IMR-90 (cell line): ENCODE measurements at regions not wholly inside any gene's neighbourhood (a gene's known extent, or its start where the extent isn't known, plus 50 kb on each side); places are given as distances from the start of the nearest gene placed in this dataset.

Experiments used
- ATAC-seq: fragments of 200-7000 bp; cut with Tn5 transposase; 2 replicates; pipeline ENCODE4 v1.9.1; 2020; ENCODE audit warnings: low read depth, mild to moderate bottlenecking, moderate library complexity
- BruUV-seq: library from RNA; stranded (reverse); fragments of 400-500 nt; replicated peaks from 2 replicates; lab custom pipeline; 2021; lab: Mats Ljungman, UMichigan
- CTCF ChIA-PET: fragments of 300-600 bp; formaldehyde crosslinking; extraction: SDS; loops from one replicate; lab custom pipeline; 2021; ENCODE audit warnings: antibody characterized with exemption; lab: Yijun Ruan, JAX
- POLR2A ChIA-PET: fragments of 300-600 bp; sonication (Branson Sonifier 250); formaldehyde crosslinking; loops from one replicate; lab custom pipeline; 2022; ENCODE audit warnings: antibody characterized with exemption; ENCODE audit not compliant: unreplicated experiment; lab: Charles Lee
- DNase-seq: peaks from one replicate; pipeline ENCODE4 v3.0.0; 2013
- H2AFZ ChIP-seq: replicated peaks from 2 replicates; pipeline ENCODE3; 2013; ENCODE audit warnings: low read length, mild to moderate bottlenecking; ENCODE audit not compliant: poor library complexity
- H2AK5ac ChIP-seq: 2 replicates; pipeline ENCODE4 v1.6.1; 2013; ENCODE audit warnings: low read depth, low read length, inconsistent platforms
- H2AK9ac ChIP-seq: replicated peaks from 2 replicates; pipeline ENCODE3; 2013; ENCODE audit warnings: mild to moderate bottlenecking, low read depth, low read length, moderate library complexity; ENCODE audit not compliant: poor library complexity
- H2BK120ac ChIP-seq: 2 replicates; pipeline ENCODE4 v1.6.1; 2013; ENCODE audit warnings: low read depth, low read length, inconsistent platforms
- H2BK15ac ChIP-seq: 3 replicates; pipeline ENCODE4 v1.6.1; 2013; ENCODE audit warnings: low read depth, low read length, inconsistent platforms
- H2BK20ac ChIP-seq: 2 replicates; pipeline ENCODE4 v1.6.1; 2013; ENCODE audit warnings: low read depth, mild to moderate bottlenecking, inconsistent platforms, low read length, moderate library complexity
- H2BK5ac ChIP-seq: 2 replicates; pipeline ENCODE4 v1.6.1; 2013; ENCODE audit warnings: mild to moderate bottlenecking, low read depth, low read length, inconsistent platforms; ENCODE audit not compliant: poor library complexity, severe bottlenecking
- H3K14ac ChIP-seq: replicated peaks from 2 replicates; pipeline ENCODE4 v1.6.1; 2013; ENCODE audit warnings: low read depth, low read length, inconsistent platforms
- H3K18ac ChIP-seq: 2 replicates; pipeline ENCODE4 v1.6.1; 2013; ENCODE audit warnings: low read depth, low read length, control low read depth
- H3K23ac ChIP-seq: 2 replicates; pipeline ENCODE4 v1.6.1; 2013; ENCODE audit warnings: low read depth, low read length, inconsistent platforms
- H3K27ac ChIP-seq: 2 replicates; pipeline ENCODE4 v1.5.1; 2013; ENCODE audit warnings: mild to moderate bottlenecking, control low read depth, low read length; ENCODE audit not compliant: insufficient read depth
- H3K27me3 ChIP-seq: 2 replicates; pipeline ENCODE4 v1.6.1; 2013; ENCODE audit warnings: low read length; ENCODE audit not compliant: control insufficient read depth, insufficient read depth
- H3K36me3 ChIP-seq: 2 replicates; pipeline ENCODE4 v1.6.1; 2013; ENCODE audit warnings: low read length, mixed read lengths; ENCODE audit not compliant: control insufficient read depth, insufficient read depth
- H3K4ac ChIP-seq: 2 replicates; pipeline ENCODE4 v1.6.1; 2013; ENCODE audit warnings: low read depth, low read length, inconsistent platforms
- H3K4me1 ChIP-seq: 2 replicates; pipeline ENCODE4 v1.6.1; 2013; ENCODE audit warnings: low read length, mixed read lengths; ENCODE audit not compliant: control insufficient read depth, insufficient read depth
- H3K4me2 ChIP-seq: 2 replicates; pipeline ENCODE4 v1.6.1; 2013; ENCODE audit warnings: low read depth, mild to moderate bottlenecking, control low read depth, low read length, moderate library complexity
- H3K4me3 ChIP-seq: 2 replicates; pipeline ENCODE4 v1.5.1; 2013; ENCODE audit warnings: low read depth, mild to moderate bottlenecking, control low read depth, low read length, moderate library complexity; ENCODE audit not compliant: insufficient read depth
- H3K56ac ChIP-seq: 2 replicates; pipeline ENCODE4 v1.6.1; 2013; ENCODE audit warnings: low read length, inconsistent platforms; ENCODE audit not compliant: insufficient read depth; ENCODE audit errors: extremely low read depth
- H3K79me1 ChIP-seq, 2 experiments: 2 replicates each; pipeline ENCODE4 v1.6.1; 2013; ENCODE audit warnings: low read length in 2 of 2, inconsistent platforms in 1 of 2, low read depth in 1 of 2
- H3K9ac ChIP-seq: 2 replicates; pipeline ENCODE4 v1.6.1; 2013; ENCODE audit warnings: low read depth, low read length, control low read depth
- H3K9me1 ChIP-seq: 2 replicates; pipeline ENCODE4 v1.6.1; 2013; ENCODE audit warnings: low read length, inconsistent platforms; ENCODE audit not compliant: insufficient read depth
- H3K9me3 ChIP-seq: 2 replicates; pipeline ENCODE4 v1.6.1; 2013; ENCODE audit warnings: low read length; ENCODE audit not compliant: control insufficient read depth, insufficient read depth
- H4K20me1 ChIP-seq: 2 replicates; pipeline ENCODE4 v1.6.1; 2013; ENCODE audit warnings: low read length, inconsistent platforms; ENCODE audit not compliant: insufficient read depth
- H4K5ac ChIP-seq: 2 replicates; pipeline ENCODE4 v1.6.1; 2013; ENCODE audit warnings: mild to moderate bottlenecking, low read depth, low read length, control low read depth
- H4K8ac ChIP-seq, 2 experiments: 2 replicates each; pipeline ENCODE4 v1.6.1; 2013; ENCODE audit warnings: low read depth in 2 of 2, low read length in 2 of 2, control low read depth in 1 of 2, inconsistent platforms in 1 of 2
- H4K91ac ChIP-seq: 2 replicates; pipeline ENCODE4 v1.6.1; 2013; ENCODE audit warnings: low read depth, low read length, inconsistent platforms; ENCODE audit not compliant: insufficient read depth
- MAZ ChIP-seq: IDR thresholded peaks from 2 replicates; pipeline ENCODE4 v1.6.1; 2012; ENCODE audit warnings: low read depth, mild to moderate bottlenecking, low read length, improper control_type of control experiment, moderate library complexity, borderline replicate concordance
- WGBS, 2 experiments: methylation state at CpG; one replicate each; pipeline versions ENCODE4 v1.1.5 to v1.1.7; 2013; ENCODE audit warnings: missing lambda C conversion rate in 2 of 2; ENCODE audit not compliant: insufficient read length in 1 of 2; ENCODE audit errors: extremely low coverage in 2 of 2; 5-methylcytosine and 5-hydroxymethylcytosine counted together
- dilution Hi-C: fragments of 300-500 bp; cut with HindIII; formaldehyde crosslinking; loops from one replicate; pipeline ENCODE4 v1.14.3; 2018; ENCODE audit warnings: low sequenced_read_pairs; ENCODE audit not compliant: unreplicated experiment
- in situ Hi-C: fragments of 300-500 bp; cut with MboI; formaldehyde crosslinking; loops from 3 replicates; pipeline ENCODE4 v1.14.3; 2019; ENCODE audit warnings: low sequenced_read_pairs, inconsistent platforms, mixed read lengths
- intact Hi-C: fragments of 100-400 bp; cut with micrococcal nuclease; formaldehyde crosslinking; loops from 2 replicates; pipeline ENCODE4 v1.10.0; 2022

DNA sequence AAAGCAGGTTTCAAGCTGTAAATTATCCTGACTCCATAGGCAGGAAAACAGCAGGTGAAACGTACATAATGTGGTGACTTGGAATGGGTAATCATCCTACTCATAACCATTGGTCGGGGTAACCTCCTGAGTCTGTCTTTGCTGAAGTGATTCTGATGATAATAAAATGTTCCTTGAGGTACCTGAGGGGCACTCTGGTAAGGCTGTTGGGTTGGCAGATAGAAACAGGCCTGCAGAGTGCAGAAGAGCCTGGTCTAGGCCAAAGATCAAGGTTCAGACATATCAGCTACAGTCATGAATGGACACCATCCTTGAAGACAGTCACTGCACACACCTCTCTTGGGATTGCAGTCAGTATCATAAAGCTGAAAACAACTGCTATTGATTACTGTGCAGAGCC, 174.7 kb upstream of the RPL34 start:
- Histone ChIP-seq H3K18ac (no peak overlapping the region), H2BK5ac (no peak overlapping the region), H4K20me1 (no peaks in the 10 kb centered on the region), H2AFZ (no peak overlapping the region), H3K4me2 (no peak overlapping the region), H3K14ac (no peak overlapping the region), H3K27me3 (peaks cover 14% of the 10 kb centered on the region), H2BK20ac (no peak overlapping the region), H3K4ac (no peak overlapping the region), H2BK120ac (no peak overlapping the region), H3K4me3 (no peak overlapping the region), H3K4me1 (no peaks in the 10 kb centered on the region), H3K79me1 (no peaks in the 10 kb centered on the region), H2AK9ac (no peak overlapping the region), H4K91ac (no peak overlapping the region), H3K9ac (no peak overlapping the region), H3K36me3 (no peaks in the 10 kb centered on the region), H3K56ac (no peak overlapping the region), H2AK5ac (no peak overlapping the region), H4K8ac (no peak overlapping the region), H3K23ac (no peak overlapping the region), H4K5ac (no peak overlapping the region), H3K9me1 (no peaks in the 10 kb centered on the region), H2BK15ac (no peak overlapping the region), H3K9me3 (no peaks in the 10 kb centered on the region), H3K27ac (no peak overlapping the region)
- in situ Hi-C loops (no loop called here), dilution Hi-C loops (no loop called here), intact Hi-C loops (no loop called here)
- ChIA-PET CTCF (no interaction called here), POLR2A (no interaction called here)
- TF ChIP-seq MAZ = no peak
- no CpG with 5 or more reads among the region's 2 CpGs for WGBS, 2 experiments
- ATAC-seq (no peak), DNase-seq (no peak)
- no TSS peak for BruUV-seq
